GM23338 (cell line): ENCODE measurements at regions not wholly inside any gene's neighbourhood (a gene's known extent, or its start where the extent isn't known, plus 50 kb on each side); places are given as distances from the start of the nearest gene placed in this dataset.

Experiments
- CREB1 ChIP-seq: fragments of 250-450 bp; sonication (Bioruptor Pico); IDR thresholded peaks from 2 replicates; pipeline ENCODE4 v1.5.0; 2020; ENCODE audit warnings: low read depth, mild to moderate bottlenecking, moderate library complexity
- EZH2 ChIP-seq: fragments of 200-600 bp; sonication (generic); IDR thresholded peaks from one replicate; pipeline ENCODE4 v1.8.0; 2017; ENCODE audit warnings: antibody characterized with exemption, mild to moderate bottlenecking, low read depth; ENCODE audit not compliant: unreplicated experiment
- EZH2phosphoT487 ChIP-seq: fragments of 200-600 bp; sonication (generic); IDR thresholded peaks from one replicate; pipeline ENCODE4 v1.8.1; 2018; ENCODE audit warnings: antibody characterized with exemption; ENCODE audit not compliant: unreplicated experiment
- JUNB ChIP-seq: IDR thresholded peaks from one replicate; pipeline ENCODE4 v1.6.1; 2016; ENCODE audit warnings: antibody characterized with exemption; ENCODE audit not compliant: unreplicated experiment
- POLR2AphosphoS5 ChIP-seq: IDR thresholded peaks from 2 replicates; pipeline ENCODE4 v1.6.1; 2016; ENCODE audit warnings: antibody characterized with exemption, low read depth
- STAT1 ChIP-seq: IDR thresholded peaks from one replicate; pipeline ENCODE4 v1.6.1; 2016; ENCODE audit warnings: antibody characterized with exemption; ENCODE audit not compliant: unreplicated experiment
- ZNF114 ChIP-seq: fragments of 250-450 bp; sonication (Bioruptor Pico); IDR thresholded peaks from 2 replicates; pipeline ENCODE4 v1.5.0; 2020; ENCODE audit warnings: mild to moderate bottlenecking, moderate library complexity
- TF ChIP-seq, protein P1 (sequence below), 2 experiments: fragments of 200-600 bp in 1 of 2; sonication (generic) in 1 of 2; conservative IDR thresholded peaks; 2 replicates each; pipeline versions ENCODE4 v1.5.1 to v1.6.1; 2016 to 2017; ENCODE audit warnings: antibody characterized with exemption in 2 of 2, low read depth in 2 of 2, mild to moderate bottlenecking in 2 of 2, moderate library complexity in 1 of 2
- TF ChIP-seq, protein P2 (sequence below): IDR thresholded peaks from one replicate; pipeline ENCODE4 v1.6.1; 2018; ENCODE audit warnings: antibody characterized with exemption; ENCODE audit not compliant: unreplicated experiment
- TF ChIP-seq, protein P3 (sequence below): IDR thresholded peaks from 2 replicates; pipeline ENCODE4 v1.6.1; 2016; ENCODE audit warnings: antibody characterized with exemption
- TF ChIP-seq, protein P4 (sequence below): fragments of 250-450 bp; sonication (Bioruptor Pico); IDR thresholded peaks from 2 replicates; pipeline ENCODE4 v1.5.0; 2020; ENCODE audit warnings: mild to moderate bottlenecking, moderate library complexity

DNA sequence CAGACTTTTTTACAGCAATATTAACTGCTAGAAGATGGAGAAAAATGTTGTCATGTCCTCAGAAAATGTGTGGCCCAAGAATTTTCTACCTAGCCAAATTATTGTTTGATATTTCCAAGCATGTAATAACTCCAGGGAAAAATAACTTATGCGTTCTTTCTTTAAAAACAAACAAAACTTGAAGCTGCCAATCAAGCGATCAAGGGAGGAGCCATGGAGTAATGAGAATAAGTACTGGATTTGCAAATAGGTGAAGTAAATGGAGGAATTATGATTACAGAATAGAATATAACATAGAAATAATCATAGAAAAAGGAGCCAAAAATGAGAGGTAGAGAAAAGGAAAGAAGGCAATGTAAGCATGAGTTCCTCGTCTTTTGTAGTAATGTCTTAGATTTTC lies 225.3 kb downstream of the DLEU7 start:
- TF ChIP-seq, protein P1, sequence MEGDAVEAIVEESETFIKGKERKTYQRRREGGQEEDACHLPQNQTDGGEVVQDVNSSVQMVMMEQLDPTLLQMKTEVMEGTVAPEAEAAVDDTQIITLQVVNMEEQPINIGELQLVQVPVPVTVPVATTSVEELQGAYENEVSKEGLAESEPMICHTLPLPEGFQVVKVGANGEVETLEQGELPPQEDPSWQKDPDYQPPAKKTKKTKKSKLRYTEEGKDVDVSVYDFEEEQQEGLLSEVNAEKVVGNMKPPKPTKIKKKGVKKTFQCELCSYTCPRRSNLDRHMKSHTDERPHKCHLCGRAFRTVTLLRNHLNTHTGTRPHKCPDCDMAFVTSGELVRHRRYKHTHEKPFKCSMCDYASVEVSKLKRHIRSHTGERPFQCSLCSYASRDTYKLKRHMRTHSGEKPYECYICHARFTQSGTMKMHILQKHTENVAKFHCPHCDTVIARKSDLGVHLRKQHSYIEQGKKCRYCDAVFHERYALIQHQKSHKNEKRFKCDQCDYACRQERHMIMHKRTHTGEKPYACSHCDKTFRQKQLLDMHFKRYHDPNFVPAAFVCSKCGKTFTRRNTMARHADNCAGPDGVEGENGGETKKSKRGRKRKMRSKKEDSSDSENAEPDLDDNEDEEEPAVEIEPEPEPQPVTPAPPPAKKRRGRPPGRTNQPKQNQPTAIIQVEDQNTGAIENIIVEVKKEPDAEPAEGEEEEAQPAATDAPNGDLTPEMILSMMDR (conservative IDR thresholded peaks at IDR 0.05; ENCODE audit: low read depth in 2 of 2): no peak
- no peak for TF ChIP-seq POLR2AphosphoS5
- no peak for TF ChIP-seq EZH2phosphoT487
- TF ChIP-seq, protein P2, sequence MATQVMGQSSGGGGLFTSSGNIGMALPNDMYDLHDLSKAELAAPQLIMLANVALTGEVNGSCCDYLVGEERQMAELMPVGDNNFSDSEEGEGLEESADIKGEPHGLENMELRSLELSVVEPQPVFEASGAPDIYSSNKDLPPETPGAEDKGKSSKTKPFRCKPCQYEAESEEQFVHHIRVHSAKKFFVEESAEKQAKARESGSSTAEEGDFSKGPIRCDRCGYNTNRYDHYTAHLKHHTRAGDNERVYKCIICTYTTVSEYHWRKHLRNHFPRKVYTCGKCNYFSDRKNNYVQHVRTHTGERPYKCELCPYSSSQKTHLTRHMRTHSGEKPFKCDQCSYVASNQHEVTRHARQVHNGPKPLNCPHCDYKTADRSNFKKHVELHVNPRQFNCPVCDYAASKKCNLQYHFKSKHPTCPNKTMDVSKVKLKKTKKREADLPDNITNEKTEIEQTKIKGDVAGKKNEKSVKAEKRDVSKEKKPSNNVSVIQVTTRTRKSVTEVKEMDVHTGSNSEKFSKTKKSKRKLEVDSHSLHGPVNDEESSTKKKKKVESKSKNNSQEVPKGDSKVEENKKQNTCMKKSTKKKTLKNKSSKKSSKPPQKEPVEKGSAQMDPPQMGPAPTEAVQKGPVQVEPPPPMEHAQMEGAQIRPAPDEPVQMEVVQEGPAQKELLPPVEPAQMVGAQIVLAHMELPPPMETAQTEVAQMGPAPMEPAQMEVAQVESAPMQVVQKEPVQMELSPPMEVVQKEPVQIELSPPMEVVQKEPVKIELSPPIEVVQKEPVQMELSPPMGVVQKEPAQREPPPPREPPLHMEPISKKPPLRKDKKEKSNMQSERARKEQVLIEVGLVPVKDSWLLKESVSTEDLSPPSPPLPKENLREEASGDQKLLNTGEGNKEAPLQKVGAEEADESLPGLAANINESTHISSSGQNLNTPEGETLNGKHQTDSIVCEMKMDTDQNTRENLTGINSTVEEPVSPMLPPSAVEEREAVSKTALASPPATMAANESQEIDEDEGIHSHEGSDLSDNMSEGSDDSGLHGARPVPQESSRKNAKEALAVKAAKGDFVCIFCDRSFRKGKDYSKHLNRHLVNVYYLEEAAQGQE: no peak
- no peak for TF ChIP-seq EZH2
- TF ChIP-seq, protein P3, sequence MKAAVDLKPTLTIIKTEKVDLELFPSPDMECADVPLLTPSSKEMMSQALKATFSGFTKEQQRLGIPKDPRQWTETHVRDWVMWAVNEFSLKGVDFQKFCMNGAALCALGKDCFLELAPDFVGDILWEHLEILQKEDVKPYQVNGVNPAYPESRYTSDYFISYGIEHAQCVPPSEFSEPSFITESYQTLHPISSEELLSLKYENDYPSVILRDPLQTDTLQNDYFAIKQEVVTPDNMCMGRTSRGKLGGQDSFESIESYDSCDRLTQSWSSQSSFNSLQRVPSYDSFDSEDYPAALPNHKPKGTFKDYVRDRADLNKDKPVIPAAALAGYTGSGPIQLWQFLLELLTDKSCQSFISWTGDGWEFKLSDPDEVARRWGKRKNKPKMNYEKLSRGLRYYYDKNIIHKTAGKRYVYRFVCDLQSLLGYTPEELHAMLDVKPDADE: no peak
- no peak for TF ChIP-seq CREB1
- TF ChIP-seq STAT1: no peak
- TF ChIP-seq ZNF114: no peak
- TF ChIP-seq, protein P4, sequence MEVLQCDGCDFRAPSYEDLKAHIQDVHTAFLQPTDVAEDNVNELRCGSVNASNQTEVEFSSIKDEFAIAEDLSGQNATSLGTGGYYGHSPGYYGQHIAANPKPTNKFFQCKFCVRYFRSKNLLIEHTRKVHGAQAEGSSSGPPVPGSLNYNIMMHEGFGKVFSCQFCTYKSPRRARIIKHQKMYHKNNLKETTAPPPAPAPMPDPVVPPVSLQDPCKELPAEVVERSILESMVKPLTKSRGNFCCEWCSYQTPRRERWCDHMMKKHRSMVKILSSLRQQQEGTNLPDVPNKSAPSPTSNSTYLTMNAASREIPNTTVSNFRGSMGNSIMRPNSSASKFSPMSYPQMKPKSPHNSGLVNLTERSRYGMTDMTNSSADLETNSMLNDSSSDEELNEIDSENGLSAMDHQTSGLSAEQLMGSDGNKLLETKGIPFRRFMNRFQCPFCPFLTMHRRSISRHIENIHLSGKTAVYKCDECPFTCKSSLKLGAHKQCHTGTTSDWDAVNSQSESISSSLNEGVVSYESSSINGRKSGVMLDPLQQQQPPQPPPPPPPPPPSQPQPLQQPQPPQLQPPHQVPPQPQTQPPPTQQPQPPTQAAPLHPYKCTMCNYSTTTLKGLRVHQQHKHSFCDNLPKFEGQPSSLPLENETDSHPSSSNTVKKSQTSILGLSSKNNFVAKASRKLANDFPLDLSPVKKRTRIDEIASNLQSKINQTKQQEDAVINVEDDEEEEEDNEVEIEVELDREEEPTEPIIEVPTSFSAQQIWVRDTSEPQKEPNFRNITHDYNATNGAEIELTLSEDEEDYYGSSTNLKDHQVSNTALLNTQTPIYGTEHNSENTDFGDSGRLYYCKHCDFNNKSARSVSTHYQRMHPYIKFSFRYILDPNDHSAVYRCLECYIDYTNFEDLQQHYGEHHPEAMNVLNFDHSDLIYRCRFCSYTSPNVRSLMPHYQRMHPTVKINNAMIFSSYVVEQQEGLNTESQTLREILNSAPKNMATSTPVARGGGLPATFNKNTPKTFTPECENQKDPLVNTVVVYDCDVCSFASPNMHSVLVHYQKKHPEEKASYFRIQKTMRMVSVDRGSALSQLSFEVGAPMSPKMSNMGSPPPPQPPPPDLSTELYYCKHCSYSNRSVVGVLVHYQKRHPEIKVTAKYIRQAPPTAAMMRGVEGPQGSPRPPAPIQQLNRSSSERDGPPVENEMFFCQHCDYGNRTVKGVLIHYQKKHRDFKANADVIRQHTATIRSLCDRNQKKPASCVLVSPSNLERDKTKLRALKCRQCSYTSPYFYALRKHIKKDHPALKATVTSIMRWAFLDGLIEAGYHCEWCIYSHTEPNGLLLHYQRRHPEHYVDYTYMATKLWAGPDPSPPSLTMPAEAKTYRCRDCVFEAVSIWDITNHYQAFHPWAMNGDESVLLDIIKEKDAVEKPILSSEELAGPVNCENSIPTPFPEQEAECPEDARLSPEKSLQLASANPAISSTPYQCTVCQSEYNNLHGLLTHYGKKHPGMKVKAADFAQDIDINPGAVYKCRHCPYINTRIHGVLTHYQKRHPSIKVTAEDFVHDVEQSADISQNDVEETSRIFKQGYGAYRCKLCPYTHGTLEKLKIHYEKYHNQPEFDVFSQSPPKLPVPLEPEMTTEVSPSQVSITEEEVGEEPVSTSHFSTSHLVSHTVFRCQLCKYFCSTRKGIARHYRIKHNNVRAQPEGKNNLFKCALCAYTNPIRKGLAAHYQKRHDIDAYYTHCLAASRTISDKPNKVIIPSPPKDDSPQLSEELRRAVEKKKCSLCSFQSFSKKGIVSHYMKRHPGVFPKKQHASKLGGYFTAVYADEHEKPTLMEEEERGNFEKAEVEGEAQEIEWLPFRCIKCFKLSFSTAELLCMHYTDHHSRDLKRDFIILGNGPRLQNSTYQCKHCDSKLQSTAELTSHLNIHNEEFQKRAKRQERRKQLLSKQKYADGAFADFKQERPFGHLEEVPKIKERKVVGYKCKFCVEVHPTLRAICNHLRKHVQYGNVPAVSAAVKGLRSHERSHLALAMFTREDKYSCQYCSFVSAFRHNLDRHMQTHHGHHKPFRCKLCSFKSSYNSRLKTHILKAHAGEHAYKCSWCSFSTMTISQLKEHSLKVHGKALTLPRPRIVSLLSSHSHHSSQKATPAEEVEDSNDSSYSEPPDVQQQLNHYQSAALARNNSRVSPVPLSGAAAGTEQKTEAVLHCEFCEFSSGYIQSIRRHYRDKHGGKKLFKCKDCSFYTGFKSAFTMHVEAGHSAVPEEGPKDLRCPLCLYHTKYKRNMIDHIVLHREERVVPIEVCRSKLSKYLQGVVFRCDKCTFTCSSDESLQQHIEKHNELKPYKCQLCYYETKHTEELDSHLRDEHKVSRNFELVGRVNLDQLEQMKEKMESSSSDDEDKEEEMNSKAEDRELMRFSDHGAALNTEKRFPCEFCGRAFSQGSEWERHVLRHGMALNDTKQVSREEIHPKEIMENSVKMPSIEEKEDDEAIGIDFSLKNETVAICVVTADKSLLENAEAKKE (CRISPR knock-in tag): no peak
- TF ChIP-seq JUNB: no peak
